ENCODE measurements at regions not wholly inside any gene's neighbourhood (a gene's known extent, or its start where the extent isn't known, plus 50 kb on each side); places are given as distances from the start of the nearest gene placed in this dataset.

DNA sequence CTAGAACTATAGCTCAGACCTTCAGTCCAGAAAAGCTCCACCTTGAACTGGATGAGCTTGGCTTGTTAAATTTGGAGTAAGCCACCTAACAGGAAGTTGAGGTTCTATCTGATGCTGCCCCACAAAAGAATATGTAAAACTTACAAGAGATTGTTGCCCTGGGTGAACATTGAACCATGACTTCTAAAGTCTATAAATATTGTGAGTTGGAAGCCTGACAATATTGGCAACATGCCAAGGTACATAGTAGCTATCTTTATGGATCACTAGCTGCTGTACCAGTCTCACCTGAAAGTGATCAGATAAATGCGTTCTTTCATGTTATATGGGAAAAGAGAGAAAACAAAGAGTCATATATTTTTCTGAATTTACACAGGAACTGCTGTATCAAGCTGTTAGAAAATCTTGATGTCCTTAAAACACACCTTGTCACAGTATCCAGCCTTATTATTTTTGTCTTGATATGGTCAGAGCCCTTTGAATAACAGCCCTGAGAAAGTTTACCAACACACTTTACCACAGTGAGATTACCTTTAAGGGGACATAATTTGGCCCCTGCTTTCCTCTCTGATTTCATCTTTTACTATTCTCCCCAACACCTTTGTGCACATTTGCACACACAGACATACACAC lies 92.0 kb downstream of the LSMEM1 start:
- peaks cover 5% of the 10 kb centered on the region for H3K27me3 Mint-ChIP-seq (ENCODE audit: insufficient read depth)
- Histone ChIP-seq H3K9ac (ENCODE audit: extremely low read depth, low read length, poor library complexity, severe bottlenecking) (no peak overlapping the region), H3K4me3 (ENCODE audit: low read length) (no peak overlapping the region), H3K4me1 (ENCODE audit: control insufficient read depth, insufficient read depth, low read length) (no peaks in the 10 kb centered on the region), H3K9me3 (ENCODE audit: control insufficient read depth, low read length) (peaks cover 12% of the 10 kb centered on the region), H3K27ac (ENCODE audit: low read depth, low read length) (no peak overlapping the region), H3K27me3 (ENCODE audit: control insufficient read depth, insufficient read depth, low read length, poor library complexity, severe bottlenecking) (no peaks in the 10 kb centered on the region), H3K36me3 (ENCODE audit: control insufficient read depth, insufficient read depth, low read length) (no peaks in the 10 kb centered on the region)
- no peaks in the 10 kb centered on the region for H3K4me1 Mint-ChIP-seq
- TF ChIP-seq, protein P1, sequence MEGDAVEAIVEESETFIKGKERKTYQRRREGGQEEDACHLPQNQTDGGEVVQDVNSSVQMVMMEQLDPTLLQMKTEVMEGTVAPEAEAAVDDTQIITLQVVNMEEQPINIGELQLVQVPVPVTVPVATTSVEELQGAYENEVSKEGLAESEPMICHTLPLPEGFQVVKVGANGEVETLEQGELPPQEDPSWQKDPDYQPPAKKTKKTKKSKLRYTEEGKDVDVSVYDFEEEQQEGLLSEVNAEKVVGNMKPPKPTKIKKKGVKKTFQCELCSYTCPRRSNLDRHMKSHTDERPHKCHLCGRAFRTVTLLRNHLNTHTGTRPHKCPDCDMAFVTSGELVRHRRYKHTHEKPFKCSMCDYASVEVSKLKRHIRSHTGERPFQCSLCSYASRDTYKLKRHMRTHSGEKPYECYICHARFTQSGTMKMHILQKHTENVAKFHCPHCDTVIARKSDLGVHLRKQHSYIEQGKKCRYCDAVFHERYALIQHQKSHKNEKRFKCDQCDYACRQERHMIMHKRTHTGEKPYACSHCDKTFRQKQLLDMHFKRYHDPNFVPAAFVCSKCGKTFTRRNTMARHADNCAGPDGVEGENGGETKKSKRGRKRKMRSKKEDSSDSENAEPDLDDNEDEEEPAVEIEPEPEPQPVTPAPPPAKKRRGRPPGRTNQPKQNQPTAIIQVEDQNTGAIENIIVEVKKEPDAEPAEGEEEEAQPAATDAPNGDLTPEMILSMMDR (conservative IDR thresholded peaks at IDR 0.05) = no peak
- H3K4me3 Mint-ChIP-seq = no peak overlapping the region
- H3K9me3 Mint-ChIP-seq = peaks cover 11% of the 10 kb centered on the region
- WGBS, 2 experiments (ENCODE audit: insufficient coverage in 1 of 2, insufficient read length in 1 of 2) = 100% methylated on average over 1 of the region's 1 CpG; no CpG with 5 or more reads in 1 of the 2 experiments
- DNase-seq = no peak
- H3K27ac Mint-ChIP-seq = no peak overlapping the region
- H3K36me3 Mint-ChIP-seq (ENCODE audit: low read depth) = no peaks in the 10 kb centered on the region

DNA sequence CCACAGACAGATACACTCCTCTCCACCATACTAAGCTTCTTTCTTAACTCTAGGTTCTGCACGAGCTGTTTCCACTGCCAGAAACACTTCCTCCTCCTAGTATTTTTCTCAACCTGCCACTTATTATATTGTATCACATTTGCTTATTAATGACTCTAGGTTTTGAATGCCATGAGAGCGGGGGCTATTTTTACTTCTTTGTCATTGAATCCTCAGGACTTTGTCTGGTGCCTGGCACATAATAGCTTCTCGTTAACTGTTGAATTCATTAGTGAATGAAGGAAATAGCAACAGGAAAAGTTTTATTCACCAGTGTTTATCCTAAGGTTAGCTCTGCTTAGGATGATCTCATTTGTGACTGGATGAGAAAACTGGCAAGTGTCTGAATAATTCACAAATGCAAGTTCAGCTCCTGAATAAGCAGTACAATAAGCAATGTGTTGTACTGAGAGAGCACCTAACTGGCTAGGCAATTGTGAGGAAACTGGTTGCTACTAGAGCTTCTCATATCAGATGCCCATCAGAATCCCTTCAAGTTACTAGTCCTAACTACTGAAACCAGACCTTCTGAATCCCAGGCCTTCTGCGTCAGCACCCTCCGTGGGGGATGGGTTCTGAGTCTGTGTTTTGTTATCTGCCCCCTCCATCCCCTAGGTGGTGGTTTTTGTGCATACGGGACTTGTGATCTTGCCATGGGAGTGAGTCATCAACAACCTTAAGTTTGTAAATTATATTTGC lies 92.7 kb downstream of the LSMEM1 start:
- H3K4me1 ChIP-seq (ENCODE audit: control insufficient read depth, insufficient read depth, low read length) = no peaks in the 10 kb centered on the region
- H3K4me1 Mint-ChIP-seq = no peaks in the 10 kb centered on the region
- no peaks in the 10 kb centered on the region for H3K36me3 Mint-ChIP-seq (ENCODE audit: low read depth)
- 85 to 92% methylated on average over 3 to 6 of the region's 6 CpGs for WGBS, 2 experiments (ENCODE audit: insufficient coverage in 1 of 2, insufficient read length in 1 of 2)
- no peak overlapping the region for H3K4me3 ChIP-seq (ENCODE audit: low read length)
- no peak for DNase-seq
- H3K27ac ChIP-seq (ENCODE audit: low read depth, low read length) = no peak overlapping the region
- TF ChIP-seq, protein P1 (conservative IDR thresholded peaks at IDR 0.05) = no peak
- H3K36me3 ChIP-seq (ENCODE audit: control insufficient read depth, insufficient read depth, low read length) = no peaks in the 10 kb centered on the region
- H3K9me3 ChIP-seq (ENCODE audit: control insufficient read depth, low read length) = peaks cover 12% of the 10 kb centered on the region
- H3K4me3 Mint-ChIP-seq = no peak overlapping the region
- no peaks in the 10 kb centered on the region for H3K27me3 ChIP-seq (ENCODE audit: control insufficient read depth, insufficient read depth, low read length, poor library complexity, severe bottlenecking)
- H3K27me3 Mint-ChIP-seq (ENCODE audit: insufficient read depth) = peaks cover 3% of the 10 kb centered on the region
- H3K9ac ChIP-seq (ENCODE audit: extremely low read depth, low read length, poor library complexity, severe bottlenecking) = no peak overlapping the region
- H3K9me3 Mint-ChIP-seq = peaks cover 11% of the 10 kb centered on the region
- H3K27ac Mint-ChIP-seq = no peak overlapping the region

DNA sequence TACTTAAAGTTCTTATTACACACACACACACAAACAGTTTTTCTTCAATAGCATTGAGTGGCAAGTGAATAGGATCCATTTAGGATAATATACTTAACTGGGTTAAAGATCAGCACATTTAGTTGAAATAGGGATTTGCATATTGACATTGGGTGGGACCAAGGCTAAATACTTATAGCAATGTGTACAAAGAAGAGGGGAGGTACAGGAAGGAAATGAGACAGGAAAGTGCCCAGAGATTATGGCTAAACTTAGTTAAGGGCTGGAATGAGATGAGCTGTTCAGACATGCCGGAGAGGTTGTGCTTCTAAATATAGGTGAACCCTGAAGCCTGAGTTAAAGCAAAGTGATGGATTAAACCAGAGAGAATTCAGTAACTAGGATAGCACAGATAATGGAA lies 95.1 kb downstream of the LSMEM1 start:
- H3K4me1 Mint-ChIP-seq = peaks cover 2% of the 10 kb centered on the region
- no peaks in the 10 kb centered on the region for H3K36me3 ChIP-seq (ENCODE audit: control insufficient read depth, insufficient read depth, low read length)
- H3K36me3 Mint-ChIP-seq (ENCODE audit: low read depth) = no peaks in the 10 kb centered on the region
- no peak overlapping the region for H3K9ac ChIP-seq (ENCODE audit: extremely low read depth, low read length, poor library complexity, severe bottlenecking)
- H3K9me3 Mint-ChIP-seq = peaks cover 21% of the 10 kb centered on the region
- H3K4me3 ChIP-seq (ENCODE audit: low read length) = peak overlapping the region; percentile 47
- no peaks in the 10 kb centered on the region for H3K27me3 ChIP-seq (ENCODE audit: control insufficient read depth, insufficient read depth, low read length, poor library complexity, severe bottlenecking)
- H3K27ac ChIP-seq (ENCODE audit: low read depth, low read length) = no peak overlapping the region
- H3K27me3 Mint-ChIP-seq (ENCODE audit: insufficient read depth) = peaks cover 4% of the 10 kb centered on the region
- TF ChIP-seq, protein P1 (conservative IDR thresholded peaks at IDR 0.05) = no peak
- 89 to 98% methylated on average over 1 of the region's 1 CpG for WGBS, 2 experiments (ENCODE audit: insufficient coverage in 1 of 2, insufficient read length in 1 of 2)
- no peak overlapping the region for H3K4me3 Mint-ChIP-seq
- no peaks in the 10 kb centered on the region for H3K4me1 ChIP-seq (ENCODE audit: control insufficient read depth, insufficient read depth, low read length)
- H3K27ac Mint-ChIP-seq = no peak overlapping the region
- DNase-seq = no peak
- H3K9me3 ChIP-seq (ENCODE audit: control insufficient read depth, low read length) = peaks cover 28% of the 10 kb centered on the region
